Hematopoietic multipotent progenitor cell treated with erythropoietin and hydrocortisone succinate and interleukin-3 and kit ligand, for 4 days (in vitro differentiated cells): ENCODE measurements at regions not wholly inside any gene's neighbourhood (a gene's known extent, or its start where the extent isn't known, plus 50 kb on each side); places are given as distances from the start of the nearest gene placed in this dataset.

ENCODE experiments used
- DNase-seq: peaks from one replicate; pipeline ENCODE4 v3.0.0-alpha.2; 2015

- DNase-seq, result no peak
Measured at GRCh38 chr3:24846286-24846860, 351.7 kb upstream of the THRB start.

GRCh38 chr3:24850245-24850644, 355.6 kb upstream of the THRB start:
- DNase-seq, result no peak

GRCh38 chr3:24853685-24854490, 359.2 kb upstream of the THRB start:
- DNase-seq, result no peak

- DNase-seq, result no peak
Measured at GRCh38 chr3:24854748-24855147, 360.1 kb upstream of the THRB start.

- DNase-seq, result no peak
Measured at GRCh38 chr3:24857945-24858344, 363.3 kb upstream of the THRB start.

GRCh38 chr3:24863215-24863614, 368.6 kb upstream of the THRB start:
- no peak for DNase-seq

- no peak for DNase-seq
Measured at GRCh38 chr3:24867783-24868182, 373.1 kb upstream of the THRB start.

GRCh38 chr3:24881239-24881638, 386.6 kb upstream of the THRB start:
- DNase-seq, result no peak

GRCh38 chr3:24886501-24886900, 391.9 kb upstream of the THRB start:
- no peak for DNase-seq

- no peak for DNase-seq
Measured at GRCh38 chr3:24890012-24890411, 395.4 kb upstream of the THRB start.

- DNase-seq, result no peak
Measured at GRCh38 chr3:24899373-24899772, 404.7 kb upstream of the THRB start.

GRCh38 chr3:24899901-24900603, 405.4 kb upstream of the THRB start:
- no peak for DNase-seq

GRCh38 chr3:24905266-24905665, 410.6 kb upstream of the THRB start:
- DNase-seq, result no peak

GRCh38 chr3:24907106-24907505, 412.5 kb upstream of the THRB start:
- no peak for DNase-seq

- DNase-seq, result no peak
Measured at GRCh38 chr3:24911076-24911475, 416.4 kb upstream of the THRB start.

GRCh38 chr3:24915639-24916038, 421.0 kb upstream of the THRB start:
- DNase-seq, result no peak

- no peak for DNase-seq
Measured at GRCh38 chr3:24917908-24918307, 423.3 kb upstream of the THRB start.

- no peak for DNase-seq
Measured at GRCh38 chr3:24923570-24923969, 428.9 kb upstream of the THRB start.

GRCh38 chr3:24929521-24929920, 434.9 kb upstream of the THRB start:
- DNase-seq, result no peak

- DNase-seq, result no peak
Measured at GRCh38 chr3:24933401-24933800, 438.8 kb upstream of the THRB start.

- no peak for DNase-seq
Measured at GRCh38 chr3:24936574-24936973, 441.9 kb upstream of the THRB start.

GRCh38 chr3:24937228-24937627, 442.6 kb upstream of the THRB start:
- no peak for DNase-seq

GRCh38 chr3:24937780-24938179, 443.1 kb upstream of the THRB start:
- no peak for DNase-seq

GRCh38 chr3:24943961-24944360, 449.3 kb upstream of the THRB start:
- DNase-seq, result no peak
